Hepatocyte (in vitro differentiated cells): ENCODE measurements at regions not wholly inside any gene's neighbourhood (a gene's known extent, or its start where the extent isn't known, plus 50 kb on each side); places are given as distances from the start of the nearest gene placed in this dataset.

Source experiments
- DNase-seq: peaks from one replicate; pipeline ENCODE4 v3.0.0-alpha.2; 2016; ENCODE audit warnings: low spot score
- H2AFZ ChIP-seq: fragments of 200-600 bp; sonication (generic); 2 replicates; pipeline ENCODE4 v1.6.0; 2016; ENCODE audit warnings: antibody characterized with exemption, mild to moderate bottlenecking
- H3K27ac ChIP-seq: fragments of 200-600 bp; sonication (generic); 2 replicates; pipeline ENCODE4 v1.5.1; 2016; ENCODE audit warnings: mild to moderate bottlenecking
- H3K27me3 ChIP-seq: fragments of 200-600 bp; sonication (generic); 2 replicates; pipeline ENCODE4 v1.6.1; 2016
- H3K36me3 ChIP-seq: fragments of 200-600 bp; sonication (generic); replicated peaks from 2 replicates; pipeline ENCODE4 v1.5.1; 2016; ENCODE audit warnings: low read depth; ENCODE audit not compliant: insufficient read depth
- H3K4me1 ChIP-seq: fragments of 200-600 bp; sonication (generic); 2 replicates; pipeline ENCODE4 v1.5.1; 2016; ENCODE audit warnings: mild to moderate bottlenecking, moderate library complexity; ENCODE audit not compliant: insufficient read depth
- H3K4me2 ChIP-seq: fragments of 200-600 bp; sonication (generic); 2 replicates; pipeline ENCODE4 v1.6.0; 2016
- H3K4me3 ChIP-seq: fragments of 200-600 bp; sonication (generic); 2 replicates; pipeline ENCODE4 v1.5.1; 2016; ENCODE audit warnings: mild to moderate bottlenecking
- H3K79me2 ChIP-seq: fragments of 200-600 bp; sonication (generic); 2 replicates; pipeline ENCODE4 v1.6.0; 2017; ENCODE audit warnings: mild to moderate bottlenecking
- H3K9me2 ChIP-seq: fragments of 200-600 bp; sonication (generic); replicated peaks from 2 replicates; pipeline ENCODE4 v1.6.0; 2017; ENCODE audit warnings: mild to moderate bottlenecking; ENCODE audit not compliant: insufficient read depth
- H3K9me3 ChIP-seq: fragments of 200-600 bp; sonication (generic); 2 replicates; pipeline ENCODE4 v1.5.1; 2016; ENCODE audit warnings: low read depth, mild to moderate bottlenecking
- H4K20me1 ChIP-seq: fragments of 200-600 bp; sonication (generic); 2 replicates; pipeline ENCODE4 v1.6.0; 2016; ENCODE audit warnings: mild to moderate bottlenecking; ENCODE audit not compliant: insufficient read depth, poor library complexity, severe bottlenecking
- EZH2 ChIP-seq: fragments of 200-600 bp; sonication (generic); IDR thresholded peaks from 2 replicates; pipeline ENCODE4 v1.6.1; 2016; ENCODE audit warnings: antibody characterized with exemption, mild to moderate bottlenecking, borderline replicate concordance
- EZH2phosphoT487 ChIP-seq: fragments of 200-600 bp; sonication (generic); IDR thresholded peaks from one replicate; pipeline ENCODE4 v1.6.1; 2018; ENCODE audit warnings: antibody characterized with exemption, mild to moderate bottlenecking, low read depth, moderate library complexity; ENCODE audit not compliant: unreplicated experiment, severe bottlenecking
- WGBS: methylation state at CpG from one replicate; pipeline ENCODE4 v1.1.6; 2016; ENCODE audit warnings: low lambda C conversion rate; ENCODE audit errors: missing lambda C conversion rate; 5-methylcytosine and 5-hydroxymethylcytosine counted together
- TF ChIP-seq, protein P1 (sequence below): fragments of 200-600 bp; sonication (generic); IDR thresholded peaks from 2 replicates; pipeline ENCODE4 v1.5.1; 2016; ENCODE audit warnings: antibody characterized with exemption, mild to moderate bottlenecking; ENCODE audit not compliant: poor library complexity

- Histone ChIP-seq H3K4me2 (no peak overlapping the region), H3K4me1 (no peaks in the 10 kb centered on the region), H3K4me3 (no peak overlapping the region), H3K9me2 (no peaks in the 10 kb centered on the region), H3K27me3 (no peaks in the 10 kb centered on the region), H3K27ac (peak overlapping the region; percentile 36), H3K9me3 (no peaks in the 10 kb centered on the region), H4K20me1 (no peaks in the 10 kb centered on the region), H3K79me2 (no peaks in the 10 kb centered on the region), H2AFZ (no peak overlapping the region), H3K36me3 (no peaks in the 10 kb centered on the region)
- no peak for TF ChIP-seq EZH2
- TF ChIP-seq, protein P1, sequence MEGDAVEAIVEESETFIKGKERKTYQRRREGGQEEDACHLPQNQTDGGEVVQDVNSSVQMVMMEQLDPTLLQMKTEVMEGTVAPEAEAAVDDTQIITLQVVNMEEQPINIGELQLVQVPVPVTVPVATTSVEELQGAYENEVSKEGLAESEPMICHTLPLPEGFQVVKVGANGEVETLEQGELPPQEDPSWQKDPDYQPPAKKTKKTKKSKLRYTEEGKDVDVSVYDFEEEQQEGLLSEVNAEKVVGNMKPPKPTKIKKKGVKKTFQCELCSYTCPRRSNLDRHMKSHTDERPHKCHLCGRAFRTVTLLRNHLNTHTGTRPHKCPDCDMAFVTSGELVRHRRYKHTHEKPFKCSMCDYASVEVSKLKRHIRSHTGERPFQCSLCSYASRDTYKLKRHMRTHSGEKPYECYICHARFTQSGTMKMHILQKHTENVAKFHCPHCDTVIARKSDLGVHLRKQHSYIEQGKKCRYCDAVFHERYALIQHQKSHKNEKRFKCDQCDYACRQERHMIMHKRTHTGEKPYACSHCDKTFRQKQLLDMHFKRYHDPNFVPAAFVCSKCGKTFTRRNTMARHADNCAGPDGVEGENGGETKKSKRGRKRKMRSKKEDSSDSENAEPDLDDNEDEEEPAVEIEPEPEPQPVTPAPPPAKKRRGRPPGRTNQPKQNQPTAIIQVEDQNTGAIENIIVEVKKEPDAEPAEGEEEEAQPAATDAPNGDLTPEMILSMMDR: no peak
- TF ChIP-seq EZH2phosphoT487: no peak
- WGBS: 39% methylated on average over 2 of the region's 2 CpGs
- no peak for DNase-seq
Observed at GRCh38 chr15:36133742-36134141, 445.7 kb upstream of the CDIN1 start.

GRCh38 chr15:36136049-36136448 is 443.4 kb upstream of the CDIN1 start:
- no peak overlapping the region for H3K27ac ChIP-seq
- H3K27me3 ChIP-seq: no peaks in the 10 kb centered on the region
- H3K9me3 ChIP-seq: no peaks in the 10 kb centered on the region
- H3K4me2 ChIP-seq: no peak overlapping the region
- TF ChIP-seq EZH2 (no peak), EZH2phosphoT487 (no peak)
- TF ChIP-seq, protein P1: no peak
- no peaks in the 10 kb centered on the region for H3K79me2 ChIP-seq
- no peak overlapping the region for H3K4me3 ChIP-seq
- H3K36me3 ChIP-seq: no peaks in the 10 kb centered on the region
- H3K9me2 ChIP-seq: no peaks in the 10 kb centered on the region
- H2AFZ ChIP-seq: no peak overlapping the region
- no peaks in the 10 kb centered on the region for H4K20me1 ChIP-seq
- DNase-seq: no peak
- WGBS: 90% methylated on average over 2 of the region's 2 CpGs
- no peaks in the 10 kb centered on the region for H3K4me1 ChIP-seq

GRCh38 chr15:36152936-36153335 is 426.5 kb upstream of the CDIN1 start:
- Histone ChIP-seq H3K27ac (no peak overlapping the region), H3K9me3 (peaks cover 7% of the 10 kb centered on the region), H3K36me3 (no peaks in the 10 kb centered on the region), H4K20me1 (no peaks in the 10 kb centered on the region), H2AFZ (no peak overlapping the region), H3K9me2 (no peaks in the 10 kb centered on the region), H3K4me3 (no peak overlapping the region), H3K79me2 (no peaks in the 10 kb centered on the region), H3K4me2 (no peak overlapping the region), H3K4me1 (no peaks in the 10 kb centered on the region), H3K27me3 (no peaks in the 10 kb centered on the region)
- no peak for TF ChIP-seq EZH2
- TF ChIP-seq, protein P1: no peak
- no peak for TF ChIP-seq EZH2phosphoT487
- DNase-seq: no peak

DNA sequence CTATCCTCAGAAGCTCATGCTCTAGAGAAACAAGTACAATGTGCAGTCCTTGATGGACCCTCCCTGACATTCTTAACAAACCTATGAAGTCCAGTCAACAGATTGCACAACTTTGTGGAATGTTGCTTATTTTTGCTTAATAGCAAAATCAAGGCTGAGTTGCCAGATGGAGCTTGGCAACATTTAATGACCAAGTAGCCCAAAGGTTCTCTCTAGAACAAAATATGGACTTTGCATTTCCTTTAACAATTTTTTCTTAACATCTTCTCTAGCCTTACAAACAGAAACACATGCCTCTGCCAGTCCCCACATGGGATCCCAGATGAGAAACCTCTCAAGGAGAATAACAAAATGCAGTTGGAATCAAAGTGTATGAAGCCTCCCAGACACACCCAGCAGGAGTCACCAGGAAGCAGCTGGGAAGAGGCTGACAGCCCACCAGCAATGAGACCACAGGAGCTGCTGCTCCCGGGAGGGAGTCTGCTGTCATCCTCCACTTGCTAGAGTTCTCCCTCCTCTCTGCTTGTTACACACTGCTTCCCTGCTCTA is 422.5 kb upstream of the CDIN1 start:
- Histone ChIP-seq H3K27me3 (no peaks in the 10 kb centered on the region), H4K20me1 (no peaks in the 10 kb centered on the region), H3K79me2 (no peaks in the 10 kb centered on the region), H3K4me1 (no peaks in the 10 kb centered on the region), H3K27ac (no peak overlapping the region), H3K9me3 (no peaks in the 10 kb centered on the region), H2AFZ (no peak overlapping the region), H3K36me3 (no peaks in the 10 kb centered on the region), H3K4me2 (no peak overlapping the region), H3K4me3 (no peak overlapping the region), H3K9me2 (no peaks in the 10 kb centered on the region)
- DNase-seq: no peak
- TF ChIP-seq EZH2phosphoT487 (no peak), EZH2 (no peak)
- TF ChIP-seq, protein P1: no peak
- 38% methylated on average over 1 of the region's 1 CpG for WGBS
